Neuronal stem cell (in vitro differentiated cells): ENCODE measurements at regions not wholly inside any gene's neighbourhood (a gene's known extent, or its start where the extent isn't known, plus 50 kb on each side); places are given as distances from the start of the nearest gene placed in this dataset.

Experiments
- DNase-seq: peaks from one replicate; pipeline ENCODE4 v3.0.0-alpha.2; 2013; ENCODE audit warnings: low spot score
- H2AFZ ChIP-seq: one replicate; pipeline ENCODE4 v1.6.1; 2013; ENCODE audit warnings: mild to moderate bottlenecking, low read length, inconsistent platforms
- H2AK5ac ChIP-seq: 2 replicates; pipeline ENCODE4 v1.6.1; 2013; ENCODE audit warnings: low read depth, mild to moderate bottlenecking, inconsistent platforms, low read length, moderate library complexity, mixed read lengths
- H2BK120ac ChIP-seq: 2 replicates; pipeline ENCODE4 v1.6.1; 2013; ENCODE audit warnings: low read depth, mild to moderate bottlenecking, inconsistent platforms, low read length, moderate library complexity, mixed read lengths
- H2BK12ac ChIP-seq: one replicate; pipeline ENCODE4 v1.6.1; 2013; ENCODE audit warnings: low read length, inconsistent platforms
- H2BK15ac ChIP-seq: 2 replicates; pipeline ENCODE4 v1.6.1; 2013; ENCODE audit warnings: mild to moderate bottlenecking, low read length, inconsistent platforms, mixed read lengths
- H2BK5ac ChIP-seq: one replicate; pipeline ENCODE4 v1.6.1; 2013; ENCODE audit warnings: inconsistent platforms, mild to moderate bottlenecking, low read length, moderate library complexity
- H3K14ac ChIP-seq: one replicate; pipeline ENCODE4 v1.6.1; 2013; ENCODE audit warnings: low read length, inconsistent platforms
- H3K18ac ChIP-seq: 2 replicates; pipeline ENCODE4 v1.6.1; 2013; ENCODE audit warnings: low read length, inconsistent platforms
- H3K23ac ChIP-seq: 2 replicates; pipeline ENCODE4 v1.6.1; 2013; ENCODE audit warnings: low read depth, mild to moderate bottlenecking, mixed read lengths, low read length, inconsistent platforms; ENCODE audit not compliant: poor library complexity
- H3K27ac ChIP-seq: replicated peaks from 3 replicates; pipeline ENCODE4 v1.5.1; 2013; ENCODE audit warnings: low read length, inconsistent platforms
- H3K27me3 ChIP-seq, 3 experiments: 2 replicates each; pipeline ENCODE4 v1.6.1; 2013; ENCODE audit warnings: low read length in 3 of 3, mild to moderate bottlenecking in 2 of 3, inconsistent platforms in 1 of 3, low read depth in 1 of 3, mixed read lengths in 1 of 3, moderate library complexity in 1 of 3; ENCODE audit not compliant: control insufficient read depth in 3 of 3, insufficient read depth in 3 of 3
- H3K36me3 ChIP-seq, 2 donors: replicated peaks in 1 of 2; 2 replicates each; pipeline ENCODE4 v1.6.1; 2013; ENCODE audit warnings: low read length in 2 of 2; ENCODE audit not compliant: control insufficient read depth in 2 of 2, insufficient read depth in 2 of 2
- H3K4ac ChIP-seq: 2 replicates; pipeline ENCODE4 v1.6.1; 2013; ENCODE audit warnings: inconsistent platforms, mild to moderate bottlenecking, low read length, moderate library complexity
- H3K4me1 ChIP-seq, 2 donors: 1 replicate in 1 of 2; 2 replicates in 1 of 2; pipeline ENCODE4 v1.6.1; 2013; ENCODE audit warnings: low read length in 2 of 2, low read depth in 1 of 2; ENCODE audit not compliant: control insufficient read depth in 2 of 2, insufficient read depth in 1 of 2
- H3K4me2 ChIP-seq: one replicate; pipeline ENCODE4 v1.6.1; 2013; ENCODE audit warnings: mild to moderate bottlenecking, low read length, inconsistent platforms; ENCODE audit not compliant: insufficient read depth, poor library complexity, severe bottlenecking
- H3K4me3 ChIP-seq, 2 donors: 2 replicates each; pipeline ENCODE4 v1.5.1; 2013; ENCODE audit warnings: low read length in 2 of 2, mild to moderate bottlenecking in 2 of 2, inconsistent platforms in 1 of 2, moderate library complexity in 1 of 2
- H3K79me1 ChIP-seq: one replicate; pipeline ENCODE4 v1.6.1; 2013; ENCODE audit warnings: low read depth, mild to moderate bottlenecking, inconsistent platforms, low read length, moderate library complexity
- H3K9ac ChIP-seq: one replicate; pipeline ENCODE4 v1.6.1; 2013; ENCODE audit warnings: mild to moderate bottlenecking, low read depth, low read length, inconsistent platforms; ENCODE audit not compliant: poor library complexity
- H3K9me3 ChIP-seq, 2 donors: replicated peaks in 1 of 2; 2 replicates each; pipeline versions ENCODE3 to v1.6.1; 2013; ENCODE audit warnings: low read length in 2 of 2, mild to moderate bottlenecking in 2 of 2, inconsistent platforms in 1 of 2, low read depth in 1 of 2, mixed read lengths in 1 of 2, moderate library complexity in 1 of 2; ENCODE audit not compliant: control insufficient read depth in 2 of 2, insufficient read depth in 1 of 2
- H4K8ac ChIP-seq: one replicate; pipeline ENCODE4 v1.6.1; 2013; ENCODE audit warnings: low read depth, mild to moderate bottlenecking, inconsistent platforms, low read length, moderate library complexity
- H4K91ac ChIP-seq: one replicate; pipeline ENCODE4 v1.6.1; 2013; ENCODE audit warnings: low read length, low read depth, mild to moderate bottlenecking, inconsistent platforms; ENCODE audit not compliant: poor library complexity
- WGBS, 2 donors: extraction: QIAGEN DNeasy Blood & Tissue Kit; methylation state at CpG; one replicate each; pipeline ENCODE4 v1.1.7; 2013; ENCODE audit warnings: missing lambda C conversion rate in 2 of 2, mixed read lengths in 1 of 2; ENCODE audit not compliant: insufficient read length in 2 of 2, insufficient replicate concordance in 1 of 2; ENCODE audit errors: extremely low coverage in 2 of 2; 5-methylcytosine and 5-hydroxymethylcytosine counted together

- H3K4me2 ChIP-seq = no peak overlapping the region
- no peak overlapping the region for H3K18ac ChIP-seq
- H3K4me3 ChIP-seq = no peak overlapping the region
- H2BK15ac ChIP-seq = no peak overlapping the region
- no peaks in the 10 kb centered on the region for H3K79me1 ChIP-seq
- no peak overlapping the region for H4K91ac ChIP-seq
- no peak overlapping the region for H3K9ac ChIP-seq
- H4K8ac ChIP-seq = no peak overlapping the region
- H2BK12ac ChIP-seq = no peak overlapping the region
- no peaks in the 10 kb centered on the region for H3K27me3 ChIP-seq
- no peaks in the 10 kb centered on the region for H3K4me1 ChIP-seq
- H3K36me3 ChIP-seq = no peaks in the 10 kb centered on the region
- H3K9me3 ChIP-seq = no peaks in the 10 kb centered on the region
- no peak overlapping the region for H3K4ac ChIP-seq
- H2BK5ac ChIP-seq = no peak overlapping the region
- H3K23ac ChIP-seq = no peak overlapping the region
- no peak for DNase-seq
- H3K14ac ChIP-seq = no peak overlapping the region
- no peak overlapping the region for H2BK120ac ChIP-seq
- no peak overlapping the region for H2AK5ac ChIP-seq
- H3K27ac ChIP-seq = no peak overlapping the region
- no CpG with 5 or more reads among the region's 3 CpGs for WGBS, 2 donors
- H2AFZ ChIP-seq = no peak overlapping the region
Measured at GRCh38 chr1:238323490-238323889, 432.8 kb upstream of the ZP4 start.

- H2AK5ac ChIP-seq = no peak overlapping the region
- no peak overlapping the region for H3K4me2 ChIP-seq
- H3K14ac ChIP-seq = no peak overlapping the region
- H3K27me3 ChIP-seq = no peaks in the 10 kb centered on the region
- no peak overlapping the region for H2BK12ac ChIP-seq
- H3K9me3 ChIP-seq = no peaks in the 10 kb centered on the region
- H3K4me3 ChIP-seq = no peak overlapping the region
- H2AFZ ChIP-seq = no peak overlapping the region
- H3K36me3 ChIP-seq = no peaks in the 10 kb centered on the region
- H3K23ac ChIP-seq = no peak overlapping the region
- no peaks in the 10 kb centered on the region for H3K4me1 ChIP-seq
- H3K27ac ChIP-seq = no peak overlapping the region
- no peak overlapping the region for H2BK5ac ChIP-seq
- H4K91ac ChIP-seq = no peak overlapping the region
- H4K8ac ChIP-seq = no peak overlapping the region
- H3K18ac ChIP-seq = no peak overlapping the region
- no peak overlapping the region for H2BK120ac ChIP-seq
- H3K79me1 ChIP-seq = no peaks in the 10 kb centered on the region
- H2BK15ac ChIP-seq = no peak overlapping the region
- no peak overlapping the region for H3K9ac ChIP-seq
- no peak overlapping the region for H3K4ac ChIP-seq
- no peak for DNase-seq
- WGBS, 2 donors = no CpG with 5 or more reads among the region's 5 CpGs
Measured at GRCh38 chr1:238319957-238320356, 429.2 kb upstream of the ZP4 start.

- H3K27me3 ChIP-seq = no peaks in the 10 kb centered on the region
- H4K91ac ChIP-seq = no peak overlapping the region
- H2BK12ac ChIP-seq = no peak overlapping the region
- no peak overlapping the region for H3K18ac ChIP-seq
- H3K4me3 ChIP-seq = no peak overlapping the region
- no peak overlapping the region for H4K8ac ChIP-seq
- H3K14ac ChIP-seq = no peak overlapping the region
- H3K4ac ChIP-seq = no peak overlapping the region
- no peak overlapping the region for H2AFZ ChIP-seq
- H3K23ac ChIP-seq = no peak overlapping the region
- H3K9me3 ChIP-seq = no peaks in the 10 kb centered on the region
- no peaks in the 10 kb centered on the region for H3K79me1 ChIP-seq
- no peaks in the 10 kb centered on the region for H3K4me1 ChIP-seq
- H3K4me2 ChIP-seq = no peak overlapping the region
- H3K36me3 ChIP-seq = no peaks in the 10 kb centered on the region
- H2BK15ac ChIP-seq = no peak overlapping the region
- no peak for DNase-seq
- H3K9ac ChIP-seq = no peak overlapping the region
- H2BK120ac ChIP-seq = no peak overlapping the region
- H2AK5ac ChIP-seq = no peak overlapping the region
- no CpG with 5 or more reads among the region's 4 CpGs for WGBS, 2 donors
- H2BK5ac ChIP-seq = no peak overlapping the region
- H3K27ac ChIP-seq = no peak overlapping the region
Measured at GRCh38 chr1:238318294-238319110, 427.8 kb upstream of the ZP4 start.

GRCh38 chr1:238312969-238313368 is 422.2 kb upstream of the ZP4 start:
- H4K8ac ChIP-seq = no peak overlapping the region
- WGBS, 2 donors = no CpG with 5 or more reads among the region's 1 CpG
- H3K4me2 ChIP-seq = no peak overlapping the region
- no peak overlapping the region for H3K4me3 ChIP-seq
- no peak overlapping the region for H2AK5ac ChIP-seq
- H3K23ac ChIP-seq = no peak overlapping the region
- H3K18ac ChIP-seq = no peak overlapping the region
- no peak overlapping the region for H2BK15ac ChIP-seq
- no peaks in the 10 kb centered on the region for H3K9me3 ChIP-seq
- H2BK5ac ChIP-seq = no peak overlapping the region
- no peak overlapping the region for H2BK12ac ChIP-seq
- H2AFZ ChIP-seq = no peak overlapping the region
- no peak overlapping the region for H3K9ac ChIP-seq
- no peak overlapping the region for H2BK120ac ChIP-seq
- DNase-seq = no peak
- H3K36me3 ChIP-seq = no peaks in the 10 kb centered on the region
- no peak overlapping the region for H4K91ac ChIP-seq
- H3K4me1 ChIP-seq = no peaks in the 10 kb centered on the region
- H3K27ac ChIP-seq = no peak overlapping the region
- no peaks in the 10 kb centered on the region for H3K27me3 ChIP-seq
- H3K4ac ChIP-seq = no peak overlapping the region
- no peak overlapping the region for H3K14ac ChIP-seq
- H3K79me1 ChIP-seq = no peaks in the 10 kb centered on the region
